B cell (primary cell): ENCODE measurements at regions not wholly inside any gene's neighbourhood (a gene's known extent, or its start where the extent isn't known, plus 50 kb on each side); places are given as distances from the start of the nearest gene placed in this dataset.

Experiments
- ATAC-seq: fragments of 200-7000 bp; cut with Tn5 transposase; one replicate; pipeline ENCODE4 v1.10.0; 2021; ENCODE audit warnings: low read depth, mild to moderate bottlenecking, moderate number of reproducible peaks, moderate library complexity
- CTCF ChIA-PET: fragments of 350-600 bp; sonication (Branson Sonifier 250); formaldehyde crosslinking; loops from one replicate; lab custom pipeline; 2021; ENCODE audit warnings: antibody characterized with exemption, inconsistent platforms; lab: Charles Lee
- POLR2A ChIA-PET: fragments of 350-600 bp; sonication (Branson Sonifier 250); formaldehyde crosslinking; loops from one replicate; lab custom pipeline; 2021; ENCODE audit warnings: antibody characterized with exemption; lab: Charles Lee
- DNase-seq: peaks from one replicate; pipeline ENCODE4 v3.0.0; 2013
- H2AFZ ChIP-seq: 2 replicates; pipeline ENCODE4 v1.6.1; 2012; ENCODE audit warnings: mild to moderate bottlenecking, low read depth, low read length; ENCODE audit not compliant: insufficient read depth, poor library complexity, severe bottlenecking
- H3K27ac ChIP-seq, 2 donors: 1 replicate in 1 of 2; 2 replicates in 1 of 2; pipeline ENCODE4 v1.5.1; 2012 to 2013; ENCODE audit warnings: low read length in 2 of 2, mild to moderate bottlenecking in 2 of 2, moderate library complexity in 1 of 2
- H3K27me3 ChIP-seq, 4 experiments: fragments of 200-600 bp in 1 of 4; sonication (generic) in 1 of 4; replicated peaks in 1 of 4; 1 replicate in 2 of 4; 2 replicates in 2 of 4; pipeline versions ENCODE4 v1.6.1 to v1.7.0; 2013 to 2016; ENCODE audit warnings: low read length in 3 of 4, mild to moderate bottlenecking in 2 of 4, mixed read lengths in 1 of 4, moderate library complexity in 1 of 4; ENCODE audit not compliant: insufficient read depth in 4 of 4, control insufficient read depth in 3 of 4; ENCODE audit errors: control extremely low read depth in 1 of 4
- H3K36me3 ChIP-seq, 2 experiments: replicated peaks in 1 of 2; 1 replicate in 1 of 2; 2 replicates in 1 of 2; pipeline versions ENCODE4 v1.6.1 to v1.7.1; 2013; ENCODE audit warnings: low read length in 1 of 2; ENCODE audit not compliant: insufficient read depth in 2 of 2, control insufficient read depth in 1 of 2; ENCODE audit errors: control extremely low read depth in 1 of 2, extremely low read depth in 1 of 2
- H3K4me1 ChIP-seq, 2 donors: fragments of 200-600 bp in 1 of 2; sonication (generic) in 1 of 2; 1 replicate in 1 of 2; 2 replicates in 1 of 2; pipeline versions ENCODE4 v1.5.1 to v1.6.1; 2013 to 2017; ENCODE audit warnings: low read length in 2 of 2; ENCODE audit not compliant: control insufficient read depth in 2 of 2, insufficient read depth in 2 of 2
- H3K4me2 ChIP-seq: replicated peaks from 2 replicates; pipeline ENCODE3; 2012; ENCODE audit warnings: mild to moderate bottlenecking, low read depth, low read length; ENCODE audit not compliant: poor library complexity, severe bottlenecking
- H3K4me3 ChIP-seq, 5 experiments: fragments of 200-600 bp in 1 of 5; sonication (generic) in 1 of 5; 1 replicate in 3 of 5; 2 replicates in 2 of 5; pipeline versions ENCODE4 v1.5.1 to v1.7.0; 2011 to 2016; ENCODE audit warnings: low read length in 4 of 5, mild to moderate bottlenecking in 4 of 5, low read depth in 2 of 5, control low read depth in 1 of 5, moderate library complexity in 1 of 5; ENCODE audit not compliant: insufficient read depth in 1 of 5; ENCODE audit errors: control extremely low read depth in 1 of 5, extremely low read depth in 1 of 5
- H3K79me2 ChIP-seq: fragments of 200-600 bp; sonication (generic); one replicate; pipeline ENCODE4 v1.6.0; 2016; ENCODE audit warnings: low read length; ENCODE audit not compliant: control insufficient read depth, insufficient read depth
- H3K9ac ChIP-seq: fragments of 200-600 bp; sonication (generic); 2 replicates; pipeline ENCODE4 v1.6.1; 2017; ENCODE audit warnings: mild to moderate bottlenecking, low read length, moderate library complexity
- H3K9me3 ChIP-seq, 3 donors: one replicate each; pipeline versions ENCODE4 v1.6.1 to v1.7.1; 2013; ENCODE audit warnings: low read length in 2 of 3; ENCODE audit not compliant: control insufficient read depth in 2 of 3, insufficient read depth in 1 of 3; ENCODE audit errors: control extremely low read depth in 1 of 3
- H4K20me1 ChIP-seq: 2 replicates; pipeline ENCODE4 v1.6.0; 2012; ENCODE audit warnings: mild to moderate bottlenecking, low read length; ENCODE audit not compliant: insufficient read depth, control insufficient read depth, poor library complexity, severe bottlenecking
- H3K27ac Mint-ChIP-seq: one replicate; pipeline ENCODE4 v1.8.0; 2021; ENCODE audit warnings: mixed read lengths
- H3K27me3 Mint-ChIP-seq: one replicate; pipeline ENCODE4 v1.8.0; 2021; ENCODE audit warnings: mixed read lengths
- H3K4me1 Mint-ChIP-seq: one replicate; pipeline ENCODE4 v1.8.0; 2021; ENCODE audit warnings: mixed read lengths
- H3K4me3 Mint-ChIP-seq: one replicate; pipeline ENCODE4 v1.8.0; 2021; ENCODE audit warnings: mixed read lengths
- H3K9me3 Mint-ChIP-seq: one replicate; pipeline ENCODE4 v1.8.0; 2022; ENCODE audit warnings: mixed read lengths; ENCODE audit not compliant: insufficient read depth
- CTCF ChIP-seq: fragments of 200-600 bp; IDR thresholded peaks from one replicate; pipeline ENCODE4 v1.8.0; 2022; ENCODE audit warnings: antibody characterized with exemption, mild to moderate bottlenecking
- EZH2 ChIP-seq: IDR thresholded peaks from 2 replicates; pipeline ENCODE4 v1.6.1; 2012; ENCODE audit warnings: borderline replicate concordance, low read depth, mild to moderate bottlenecking, moderate library complexity, low read length; ENCODE audit not compliant: insufficient read depth, poor library complexity, severe bottlenecking
- WGBS: methylation state at CpG from one replicate; pipeline ENCODE4 v1.1.5; 2013; ENCODE audit warnings: missing lambda C conversion rate; ENCODE audit not compliant: insufficient coverage; 5-methylcytosine and 5-hydroxymethylcytosine counted together
- intact Hi-C: fragments of 100-400 bp; cut with micrococcal nuclease; formaldehyde crosslinking; loops from one replicate; pipeline ENCODE4 v1.10.0; 2022

DNA sequence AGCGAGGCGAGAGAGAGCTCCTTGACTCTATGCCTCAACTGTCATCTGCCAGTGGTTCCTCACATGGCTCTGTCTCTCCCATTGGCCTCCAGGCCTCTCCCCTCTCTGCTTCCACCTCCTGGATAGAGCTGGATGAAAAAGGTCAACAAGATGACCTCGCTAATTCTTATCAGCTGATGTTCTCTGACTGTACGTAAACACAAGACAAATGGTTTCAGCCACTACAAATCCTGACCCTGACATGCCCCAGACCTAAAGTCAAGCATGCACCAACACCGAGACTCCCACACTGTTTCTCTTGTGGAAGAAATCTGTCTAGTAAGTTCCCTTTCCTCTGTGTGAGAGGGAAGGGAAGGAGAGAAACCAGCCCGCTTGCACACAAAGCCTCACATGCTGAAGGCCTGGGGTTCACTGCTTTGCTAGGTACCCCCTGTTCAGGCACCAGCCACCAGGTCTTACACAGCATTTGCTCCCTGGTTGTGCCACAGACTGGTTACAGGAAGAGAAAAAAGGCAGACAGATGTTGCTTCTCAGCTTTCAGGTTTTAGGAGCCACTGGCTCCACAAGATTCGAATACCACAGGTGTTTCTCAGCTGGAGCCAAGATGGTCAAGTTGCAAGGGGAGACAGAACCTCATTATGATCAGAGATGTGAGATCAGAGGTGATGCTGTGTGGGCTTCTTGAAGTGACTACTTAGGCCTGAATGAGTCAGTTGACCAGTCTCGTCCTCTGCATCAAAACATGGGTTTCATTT is 592.5 kb downstream of the CCDC171 start:
- ChIA-PET POLR2A (no interaction called here), CTCF (no interaction called here)
- Mint-ChIP-seq H3K4me1 (no peaks in the 10 kb centered on the region), H3K9me3 (peaks cover 3% of the 10 kb centered on the region), H3K27me3 (no peaks in the 10 kb centered on the region), H3K27ac (no peak overlapping the region), H3K4me3 (no peak overlapping the region)
- TF ChIP-seq CTCF (no peak), EZH2 (no peak)
- no peak overlapping the region for H3K4me2 ChIP-seq
- no peak overlapping the region for H2AFZ ChIP-seq
- H3K27ac ChIP-seq: no peak overlapping the region
- no peaks in the 10 kb centered on the region for H3K4me1 ChIP-seq
- H4K20me1 ChIP-seq: no peaks in the 10 kb centered on the region
- H3K27me3 ChIP-seq: no peaks in the 10 kb centered on the region
- no peak for DNase-seq
- H3K9me3 ChIP-seq: peaks cover 0 to 3% (median 0%) of the 10 kb centered on the region in 3 donors
- H3K79me2 ChIP-seq: no peaks in the 10 kb centered on the region
- no peak overlapping the region for H3K9ac ChIP-seq
- no peak for ATAC-seq
- H3K4me3 ChIP-seq: no peak overlapping the region
- 87% methylated on average over 4 of the region's 8 CpGs for WGBS
- intact Hi-C loops: no loop called here
- H3K36me3 ChIP-seq: no peaks in the 10 kb centered on the region

- DNase-seq (no peak), ATAC-seq (no peak)
- no peak overlapping the region for H3K27ac ChIP-seq
- H3K4me1 Mint-ChIP-seq: no peaks in the 10 kb centered on the region
- intact Hi-C loops: no loop called here
- WGBS: 85% methylated on average over 6 of the region's 7 CpGs
- H3K27ac Mint-ChIP-seq: no peak overlapping the region
- CTCF ChIA-PET: no interaction called here
- H3K36me3 ChIP-seq: no peaks in the 10 kb centered on the region
- POLR2A ChIA-PET: no interaction called here
- no peak overlapping the region for H3K9ac ChIP-seq
- H4K20me1 ChIP-seq: no peaks in the 10 kb centered on the region
- TF ChIP-seq EZH2 (no peak), CTCF (no peak)
- peaks cover 0 to 6% (median 0%) of the 10 kb centered on the region in 3 donors for H3K9me3 ChIP-seq
- no peaks in the 10 kb centered on the region for H3K27me3 ChIP-seq
- no peaks in the 10 kb centered on the region for H3K79me2 ChIP-seq
- H3K4me3 Mint-ChIP-seq: no peak overlapping the region
- H3K4me3 ChIP-seq: no peak overlapping the region
- no peak overlapping the region for H3K4me2 ChIP-seq
- H2AFZ ChIP-seq: no peak overlapping the region
- H3K27me3 Mint-ChIP-seq: no peaks in the 10 kb centered on the region
- H3K4me1 ChIP-seq: no peaks in the 10 kb centered on the region
- H3K9me3 Mint-ChIP-seq: peaks cover 3% of the 10 kb centered on the region
Measured at GRCh38 chr9:16147726-16148125, 594.9 kb downstream of the CCDC171 start.
